ENCODE measurements at regions not wholly inside any gene's neighbourhood (a gene's known extent, or its start where the extent isn't known, plus 50 kb on each side); places are given as distances from the start of the nearest gene placed in this dataset.

GRCh38 chr7:35553519-35553918, 141.4 kb downstream of the HERPUD2 start:
- FAIRE-seq: no peak
- intact Hi-C loops (cut with DNase I): no loop called here
- no peak overlapping the region for H3K9ac ChIP-seq (ENCODE audit: low read length in 3 of 3)
- no peak overlapping the region for H3K4me3 ChIP-seq (ENCODE audit: low read length in 3 of 3)
- no peaks in the 10 kb centered on the region for H3K27me3 ChIP-seq (ENCODE audit: control insufficient read depth, insufficient read depth, low read length)
- no peak overlapping the region for H3K27ac ChIP-seq (ENCODE audit: low read depth in 2 of 2, low read length in 2 of 2)
- H3K36me3 ChIP-seq (ENCODE audit: control insufficient read depth in 2 of 3, insufficient read depth in 3 of 3, low read length in 3 of 3): no peaks in the 10 kb centered on the region
- no peaks in the 10 kb centered on the region for H3K4me1 ChIP-seq (ENCODE audit: control insufficient read depth in 2 of 3, insufficient read depth in 2 of 3, low read depth in 1 of 3, low read length in 3 of 3)
- DNase-seq: no peak
- no peak for TF ChIP-seq CTCF (IDR thresholded peaks at IDR 0.05; ENCODE audit: borderline replicate concordance, extremely low read depth, insufficient read depth)
- H3K9me3 ChIP-seq (ENCODE audit: control insufficient read depth in 2 of 3, insufficient read depth in 1 of 3, low read length in 3 of 3): no peaks in the 10 kb centered on the region

- Histone ChIP-seq H3K27ac (ENCODE audit: low read depth in 2 of 2, low read length in 2 of 2) (no peak overlapping the region), H3K4me3 (ENCODE audit: low read length in 3 of 3) (no peak overlapping the region), H3K9ac (ENCODE audit: low read length in 3 of 3) (no peak overlapping the region), H3K9me3 (ENCODE audit: control insufficient read depth in 2 of 3, insufficient read depth in 1 of 3, low read length in 3 of 3) (no peaks in the 10 kb centered on the region), H3K4me1 (ENCODE audit: control insufficient read depth in 2 of 3, insufficient read depth in 2 of 3, low read depth in 1 of 3, low read length in 3 of 3) (no peaks in the 10 kb centered on the region), H3K36me3 (ENCODE audit: control insufficient read depth in 2 of 3, insufficient read depth in 3 of 3, low read length in 3 of 3) (no peaks in the 10 kb centered on the region), H3K27me3 (ENCODE audit: control insufficient read depth, insufficient read depth, low read length) (no peaks in the 10 kb centered on the region)
- TF ChIP-seq CTCF (IDR thresholded peaks at IDR 0.05; ENCODE audit: borderline replicate concordance, extremely low read depth, insufficient read depth): no peak
- FAIRE-seq (no peak), DNase-seq (no peak)
- intact Hi-C loops (cut with DNase I): no loop called here
These were observed 142.2 kb downstream of the HERPUD2 start for GRCh38 chr7:35552691-35553090.

- Histone ChIP-seq H3K27ac (ENCODE audit: low read depth in 2 of 2, low read length in 2 of 2) (no peak overlapping the region), H3K9ac (ENCODE audit: low read length in 3 of 3) (no peak overlapping the region), H3K36me3 (ENCODE audit: control insufficient read depth in 2 of 3, insufficient read depth in 3 of 3, low read length in 3 of 3) (no peaks in the 10 kb centered on the region), H3K4me1 (ENCODE audit: control insufficient read depth in 2 of 3, insufficient read depth in 2 of 3, low read depth in 1 of 3, low read length in 3 of 3) (no peaks in the 10 kb centered on the region), H3K4me3 (ENCODE audit: low read length in 3 of 3) (no peak overlapping the region), H3K27me3 (ENCODE audit: control insufficient read depth, insufficient read depth, low read length) (no peaks in the 10 kb centered on the region), H3K9me3 (ENCODE audit: control insufficient read depth in 2 of 3, insufficient read depth in 1 of 3, low read length in 3 of 3) (no peaks in the 10 kb centered on the region)
- intact Hi-C loops (cut with DNase I): no loop called here
- FAIRE-seq (no peak), DNase-seq (no peak)
- TF ChIP-seq CTCF (IDR thresholded peaks at IDR 0.05; ENCODE audit: borderline replicate concordance, extremely low read depth, insufficient read depth): no peak
These were observed 143.4 kb downstream of the HERPUD2 start for GRCh38 chr7:35551321-35552081.

- FAIRE-seq: no peak
These were observed 144.1 kb downstream of the HERPUD2 start for GRCh38 chr7:35550831-35551230.

More at GRCh38 chr7:35550831-35551230, 144.1 kb downstream of the HERPUD2 start:
- Histone ChIP-seq H3K4me3 (ENCODE audit: low read length in 3 of 3) (no peak overlapping the region), H3K27ac (ENCODE audit: low read depth in 2 of 2, low read length in 2 of 2) (no peak overlapping the region), H3K4me1 (ENCODE audit: control insufficient read depth in 2 of 3, insufficient read depth in 2 of 3, low read depth in 1 of 3, low read length in 3 of 3) (no peaks in the 10 kb centered on the region), H3K27me3 (ENCODE audit: control insufficient read depth, insufficient read depth, low read length) (no peaks in the 10 kb centered on the region), H3K9me3 (ENCODE audit: control insufficient read depth in 2 of 3, insufficient read depth in 1 of 3, low read length in 3 of 3) (no peaks in the 10 kb centered on the region), H3K36me3 (ENCODE audit: control insufficient read depth in 2 of 3, insufficient read depth in 3 of 3, low read length in 3 of 3) (no peaks in the 10 kb centered on the region), H3K9ac (ENCODE audit: low read length in 3 of 3) (no peak overlapping the region)
- DNase-seq: no peak
- intact Hi-C loops (cut with DNase I): no loop called here
- TF ChIP-seq CTCF (IDR thresholded peaks at IDR 0.05; ENCODE audit: borderline replicate concordance, extremely low read depth, insufficient read depth): no peak
